Chondrocyte (in vitro differentiated cells): ENCODE measurements at regions not wholly inside any gene's neighbourhood (a gene's known extent, or its start where the extent isn't known, plus 50 kb on each side); places are given as distances from the start of the nearest gene placed in this dataset.

ENCODE experiments used
- DNase-seq: peaks from one replicate; pipeline ENCODE4 v3.0.0; 2021; ENCODE audit warnings: mixed read lengths, low spot score
- H3K27ac Mint-ChIP-seq: one replicate; pipeline ENCODE4 v1.8.0; 2021; ENCODE audit warnings: mild to moderate bottlenecking, moderate library complexity, mixed read lengths; ENCODE audit not compliant: unreplicated experiment
- H3K27me3 Mint-ChIP-seq: 2 replicates; pipeline ENCODE4 v1.8.0; 2021; ENCODE audit warnings: low read depth, mixed read lengths
- H3K36me3 Mint-ChIP-seq: 2 replicates; pipeline ENCODE4 v1.8.0; 2021; ENCODE audit warnings: low read depth, mixed read lengths
- H3K4me1 Mint-ChIP-seq: 2 replicates; pipeline ENCODE4 v1.8.0; 2021; ENCODE audit warnings: low read depth, mild to moderate bottlenecking, mixed read lengths
- H3K4me3 Mint-ChIP-seq: one replicate; pipeline ENCODE4 v1.8.0; 2021; ENCODE audit warnings: mild to moderate bottlenecking, moderate library complexity, mixed read lengths; ENCODE audit not compliant: unreplicated experiment
- H3K9me3 Mint-ChIP-seq: 2 replicates; pipeline ENCODE4 v1.8.0; 2021; ENCODE audit warnings: low read depth, mixed read lengths
- TF ChIP-seq, protein P1 (sequence below): fragments of 200-600 bp; sonication (generic); IDR thresholded peaks from 2 replicates; pipeline ENCODE4 v1.5.0; 2021; ENCODE audit warnings: antibody characterized with exemption, mild to moderate bottlenecking, moderate library complexity

DNA sequence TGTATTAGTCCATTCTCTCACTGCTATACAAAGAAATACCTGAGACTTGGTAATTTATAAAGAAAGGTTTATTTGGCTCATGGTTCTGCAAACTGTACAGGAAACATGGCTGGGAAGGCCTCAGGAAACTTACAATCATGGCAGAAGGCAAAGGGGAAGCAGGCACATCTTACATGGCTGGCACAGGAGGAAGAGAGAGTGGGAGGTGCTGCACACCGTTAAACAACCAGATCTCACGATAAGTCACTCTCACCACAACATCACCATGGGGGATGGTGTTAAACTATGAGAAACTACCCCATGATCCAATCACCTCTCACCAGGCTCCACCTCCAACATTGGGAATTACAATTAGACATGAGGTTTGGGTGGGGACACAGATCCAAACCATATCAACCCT, 191.8 kb upstream of the PLXNC1 start:
- Mint-ChIP-seq H3K4me1 (peaks cover 12% of the 10 kb centered on the region), H3K27ac (no peak overlapping the region), H3K9me3 (peaks cover 21% of the 10 kb centered on the region), H3K27me3 (no peaks in the 10 kb centered on the region), H3K4me3 (no peak overlapping the region), H3K36me3 (no peaks in the 10 kb centered on the region)
- TF ChIP-seq, protein P1, sequence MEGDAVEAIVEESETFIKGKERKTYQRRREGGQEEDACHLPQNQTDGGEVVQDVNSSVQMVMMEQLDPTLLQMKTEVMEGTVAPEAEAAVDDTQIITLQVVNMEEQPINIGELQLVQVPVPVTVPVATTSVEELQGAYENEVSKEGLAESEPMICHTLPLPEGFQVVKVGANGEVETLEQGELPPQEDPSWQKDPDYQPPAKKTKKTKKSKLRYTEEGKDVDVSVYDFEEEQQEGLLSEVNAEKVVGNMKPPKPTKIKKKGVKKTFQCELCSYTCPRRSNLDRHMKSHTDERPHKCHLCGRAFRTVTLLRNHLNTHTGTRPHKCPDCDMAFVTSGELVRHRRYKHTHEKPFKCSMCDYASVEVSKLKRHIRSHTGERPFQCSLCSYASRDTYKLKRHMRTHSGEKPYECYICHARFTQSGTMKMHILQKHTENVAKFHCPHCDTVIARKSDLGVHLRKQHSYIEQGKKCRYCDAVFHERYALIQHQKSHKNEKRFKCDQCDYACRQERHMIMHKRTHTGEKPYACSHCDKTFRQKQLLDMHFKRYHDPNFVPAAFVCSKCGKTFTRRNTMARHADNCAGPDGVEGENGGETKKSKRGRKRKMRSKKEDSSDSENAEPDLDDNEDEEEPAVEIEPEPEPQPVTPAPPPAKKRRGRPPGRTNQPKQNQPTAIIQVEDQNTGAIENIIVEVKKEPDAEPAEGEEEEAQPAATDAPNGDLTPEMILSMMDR: no peak
- DNase-seq: no peak

DNA sequence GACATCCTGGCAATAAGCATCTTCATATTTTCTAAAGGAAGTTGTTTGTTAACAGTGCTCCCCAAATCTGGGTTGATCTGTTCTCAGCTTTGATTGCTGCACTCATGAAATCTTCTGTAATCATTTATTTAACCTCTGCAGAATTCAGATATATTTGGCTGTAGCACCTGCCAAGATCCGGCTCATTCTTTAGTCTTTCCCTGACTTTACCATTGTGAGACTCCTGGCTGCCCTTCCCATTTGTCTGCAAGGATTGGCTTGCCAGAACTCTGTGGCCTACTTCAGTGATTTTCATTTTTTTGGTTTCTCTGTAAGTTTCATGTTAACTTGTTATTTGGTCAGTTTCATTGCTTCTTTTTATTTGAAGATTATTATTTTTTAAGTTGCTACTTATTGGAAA, 191.2 kb upstream of the PLXNC1 start:
- no peaks in the 10 kb centered on the region for H3K27me3 Mint-ChIP-seq
- H3K27ac Mint-ChIP-seq: no peak overlapping the region
- no peak overlapping the region for H3K4me3 Mint-ChIP-seq
- H3K4me1 Mint-ChIP-seq: peaks cover 12% of the 10 kb centered on the region
- H3K9me3 Mint-ChIP-seq: peaks cover 26% of the 10 kb centered on the region
- no peak for DNase-seq
- TF ChIP-seq, protein P1: no peak
- H3K36me3 Mint-ChIP-seq: no peaks in the 10 kb centered on the region

DNA sequence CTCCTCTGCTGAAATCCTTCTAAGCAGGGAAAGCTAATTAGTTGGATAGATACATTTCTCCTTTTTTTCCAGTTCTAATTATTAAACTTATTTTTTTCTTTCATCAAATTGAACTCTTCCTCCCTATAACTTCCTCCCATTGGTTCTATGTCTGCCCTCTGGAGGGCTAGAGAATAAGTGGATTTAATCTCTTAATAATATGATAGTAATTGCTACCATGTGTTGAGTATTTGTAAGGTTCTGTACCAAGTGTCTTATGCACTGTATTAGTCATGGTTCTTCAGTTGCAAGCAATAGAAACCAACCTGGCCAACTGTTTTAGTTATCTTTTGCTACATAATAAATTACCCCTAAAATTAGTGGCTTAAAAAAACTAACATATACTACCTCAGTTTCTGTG, 190.5 kb upstream of the PLXNC1 start:
- H3K27ac Mint-ChIP-seq: no peak overlapping the region
- H3K4me3 Mint-ChIP-seq: no peak overlapping the region
- H3K27me3 Mint-ChIP-seq: no peaks in the 10 kb centered on the region
- peaks cover 2% of the 10 kb centered on the region for H3K36me3 Mint-ChIP-seq
- TF ChIP-seq, protein P1: peak; percentile 36
- DNase-seq: no peak
- peaks cover 31% of the 10 kb centered on the region for H3K9me3 Mint-ChIP-seq
- peaks cover 12% of the 10 kb centered on the region for H3K4me1 Mint-ChIP-seq

DNA sequence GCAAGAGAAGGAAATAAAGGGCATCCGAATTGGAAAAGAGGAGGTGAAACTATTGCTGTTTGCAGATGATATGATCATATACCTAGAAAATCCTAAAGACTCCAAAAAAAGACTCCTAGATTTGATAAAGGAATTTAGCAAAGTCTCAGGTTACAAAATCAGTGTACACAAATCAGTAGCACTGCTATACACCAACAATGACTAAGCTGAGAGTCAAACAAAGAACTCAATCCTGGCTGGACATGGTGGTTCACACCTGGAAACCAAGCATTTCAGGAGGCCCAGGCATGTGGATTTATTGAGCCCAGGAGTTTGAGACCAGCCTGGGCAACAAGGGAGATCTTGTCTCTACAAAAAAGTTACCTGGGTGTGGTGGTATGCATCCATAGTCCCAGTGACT, 188.7 kb upstream of the PLXNC1 start:
- Mint-ChIP-seq H3K36me3 (peaks cover 3% of the 10 kb centered on the region), H3K27ac (no peak overlapping the region), H3K4me3 (no peak overlapping the region), H3K9me3 (peaks cover 36% of the 10 kb centered on the region), H3K27me3 (no peaks in the 10 kb centered on the region), H3K4me1 (peaks cover 5% of the 10 kb centered on the region)
- TF ChIP-seq, protein P1: no peak
- no peak for DNase-seq

DNA sequence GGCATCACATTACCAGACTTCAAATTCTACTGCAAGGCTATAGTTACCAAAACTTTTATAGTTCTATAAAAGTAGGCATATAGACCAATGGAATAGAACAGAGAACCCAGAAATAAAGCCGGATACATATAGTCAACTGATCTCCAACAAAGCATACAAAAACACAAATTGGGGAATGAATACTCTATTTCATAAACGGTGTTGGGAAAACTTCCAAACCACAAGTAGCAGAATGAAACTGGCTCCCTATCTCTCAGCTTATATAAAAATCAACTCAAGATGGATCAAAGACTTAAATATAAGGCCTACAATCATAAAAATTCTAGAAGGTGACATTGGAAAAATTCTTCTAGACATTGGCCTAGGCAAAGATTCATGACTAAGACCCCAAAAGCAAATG, 187.9 kb upstream of the PLXNC1 start:
- peaks cover 3% of the 10 kb centered on the region for H3K36me3 Mint-ChIP-seq
- no peaks in the 10 kb centered on the region for H3K4me1 Mint-ChIP-seq
- DNase-seq: no peak
- no peak overlapping the region for H3K4me3 Mint-ChIP-seq
- H3K9me3 Mint-ChIP-seq: peaks cover 36% of the 10 kb centered on the region
- H3K27ac Mint-ChIP-seq: no peak overlapping the region
- no peaks in the 10 kb centered on the region for H3K27me3 Mint-ChIP-seq
- TF ChIP-seq, protein P1: no peak
